Brain microvascular endothelial cell (primary cell): ENCODE measurements at regions not wholly inside any gene's neighbourhood (a gene's known extent, or its start where the extent isn't known, plus 50 kb on each side); places are given as distances from the start of the nearest gene placed in this dataset.
A peak's percentile ranks its signal among the peaks of the same experiment; 100 is the strongest.
"Not testable (repeated sequence)": the region's sequence is repeated elsewhere in the genome, so short reads cannot be mapped to it uniquely, and the experiment has no call there.

ENCODE experiments used
- DNase-seq: peaks from one replicate; pipeline ENCODE4 v3.0.0-alpha.2; 2020
- H3K27ac ChIP-seq: fragments of 250-450 bp; sonication (Bioruptor Pico); 2 replicates; pipeline ENCODE4 v1.5.1; 2020; ENCODE audit warnings: mild to moderate bottlenecking, moderate library complexity
- H3K27me3 ChIP-seq: fragments of 250-450 bp; sonication (Bioruptor Pico); replicated peaks from 2 replicates; pipeline ENCODE4 v1.5.1; 2020; ENCODE audit warnings: mild to moderate bottlenecking
- H3K36me3 ChIP-seq: fragments of 250-450 bp; sonication (Bioruptor Pico); replicated peaks from 2 replicates; pipeline ENCODE4 v1.5.1; 2020; ENCODE audit warnings: mild to moderate bottlenecking
- H3K4me3 ChIP-seq: 2 replicates; pipeline ENCODE4 v1.5.1; 2011; ENCODE audit warnings: low read depth, mild to moderate bottlenecking, control low read depth, low read length, moderate library complexity
- in situ Hi-C: cut with HindIII; loops from 2 replicates; pipeline ENCODE4 v1.10.0; 2017; ENCODE audit warnings: low sequenced_read_pairs, low pct_ligation_motif_present
- TF ChIP-seq, protein P1 (sequence below): IDR thresholded peaks from 2 replicates; pipeline ENCODE4 v1.5.1; 2011; ENCODE audit warnings: low read depth, mild to moderate bottlenecking, moderate library complexity, low read length, control low read depth, inconsistent platforms; ENCODE audit errors: missing control alignments

DNA sequence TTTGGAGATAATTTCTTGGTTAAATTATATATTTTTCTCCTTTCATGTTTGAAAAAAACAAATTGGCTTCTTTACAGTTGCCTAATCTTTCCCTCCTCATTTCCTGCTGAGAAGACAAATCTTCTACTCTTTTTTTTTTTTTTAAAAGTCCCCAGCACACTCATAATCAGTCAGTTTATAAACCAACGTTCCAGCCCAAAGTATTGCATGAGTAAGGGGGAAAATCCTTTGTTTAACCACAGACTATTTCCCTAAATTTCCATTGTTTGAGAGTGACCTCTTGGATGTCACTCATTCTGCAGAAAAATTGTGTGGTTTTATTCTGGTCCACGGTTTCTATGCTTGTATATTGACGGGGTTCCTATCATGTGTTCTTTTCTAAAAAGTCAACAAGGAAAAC is 55.1 kb upstream of the TLR4 start:
- TF ChIP-seq, protein P1, sequence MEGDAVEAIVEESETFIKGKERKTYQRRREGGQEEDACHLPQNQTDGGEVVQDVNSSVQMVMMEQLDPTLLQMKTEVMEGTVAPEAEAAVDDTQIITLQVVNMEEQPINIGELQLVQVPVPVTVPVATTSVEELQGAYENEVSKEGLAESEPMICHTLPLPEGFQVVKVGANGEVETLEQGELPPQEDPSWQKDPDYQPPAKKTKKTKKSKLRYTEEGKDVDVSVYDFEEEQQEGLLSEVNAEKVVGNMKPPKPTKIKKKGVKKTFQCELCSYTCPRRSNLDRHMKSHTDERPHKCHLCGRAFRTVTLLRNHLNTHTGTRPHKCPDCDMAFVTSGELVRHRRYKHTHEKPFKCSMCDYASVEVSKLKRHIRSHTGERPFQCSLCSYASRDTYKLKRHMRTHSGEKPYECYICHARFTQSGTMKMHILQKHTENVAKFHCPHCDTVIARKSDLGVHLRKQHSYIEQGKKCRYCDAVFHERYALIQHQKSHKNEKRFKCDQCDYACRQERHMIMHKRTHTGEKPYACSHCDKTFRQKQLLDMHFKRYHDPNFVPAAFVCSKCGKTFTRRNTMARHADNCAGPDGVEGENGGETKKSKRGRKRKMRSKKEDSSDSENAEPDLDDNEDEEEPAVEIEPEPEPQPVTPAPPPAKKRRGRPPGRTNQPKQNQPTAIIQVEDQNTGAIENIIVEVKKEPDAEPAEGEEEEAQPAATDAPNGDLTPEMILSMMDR = no peak

DNA sequence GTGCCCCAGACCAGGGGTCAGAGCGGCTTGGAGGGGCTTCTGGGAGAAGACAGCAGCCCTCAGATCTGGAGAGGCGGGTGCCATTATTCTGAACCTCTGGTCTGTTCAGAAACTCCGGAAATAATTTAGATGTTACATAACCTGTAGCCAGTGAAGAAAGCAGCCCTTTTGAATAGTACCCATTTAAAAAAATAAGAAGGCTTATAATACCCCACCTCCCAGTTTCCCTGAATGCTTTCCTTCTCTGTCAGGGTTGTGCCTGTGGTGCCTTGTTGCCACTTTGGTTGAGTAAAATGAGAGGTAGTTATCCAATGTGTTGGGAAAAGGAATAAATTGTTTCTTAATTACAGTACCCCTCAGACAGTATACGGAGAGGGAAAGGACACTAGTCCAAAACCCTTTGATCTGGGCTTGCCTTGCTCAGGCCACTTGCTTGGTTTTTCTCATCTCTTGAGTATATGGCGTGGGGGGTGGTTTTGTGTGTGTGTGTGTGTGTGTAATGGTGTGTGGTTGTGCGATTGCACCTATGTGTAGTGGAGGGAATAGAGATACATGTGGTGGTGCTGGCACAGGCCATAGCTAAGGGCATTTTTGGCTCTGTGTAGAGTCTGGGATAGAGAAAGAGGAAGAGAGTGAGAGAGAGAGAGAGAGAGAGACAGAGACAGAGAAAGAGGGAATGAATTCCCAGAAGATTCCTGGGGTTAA is 59.1 kb upstream of the TLR4 start:
- TF ChIP-seq, protein P1 = no peak
- H3K27ac ChIP-seq = no peak overlapping the region
- no peak overlapping the region for H3K4me3 ChIP-seq
- in situ Hi-C loops = no loop called here
- DNase-seq = no peak
- H3K27me3 ChIP-seq = no peaks in the 10 kb centered on the region
- no peaks in the 10 kb centered on the region for H3K36me3 ChIP-seq

More for the DNA sequence above, 55.1 kb upstream of the TLR4 start:
- no peaks in the 10 kb centered on the region for H3K27me3 ChIP-seq
- in situ Hi-C loops = no loop called here
- H3K36me3 ChIP-seq = no peaks in the 10 kb centered on the region
- H3K4me3 ChIP-seq = no peak overlapping the region
- no peak overlapping the region for H3K27ac ChIP-seq
- no peak for DNase-seq

DNA sequence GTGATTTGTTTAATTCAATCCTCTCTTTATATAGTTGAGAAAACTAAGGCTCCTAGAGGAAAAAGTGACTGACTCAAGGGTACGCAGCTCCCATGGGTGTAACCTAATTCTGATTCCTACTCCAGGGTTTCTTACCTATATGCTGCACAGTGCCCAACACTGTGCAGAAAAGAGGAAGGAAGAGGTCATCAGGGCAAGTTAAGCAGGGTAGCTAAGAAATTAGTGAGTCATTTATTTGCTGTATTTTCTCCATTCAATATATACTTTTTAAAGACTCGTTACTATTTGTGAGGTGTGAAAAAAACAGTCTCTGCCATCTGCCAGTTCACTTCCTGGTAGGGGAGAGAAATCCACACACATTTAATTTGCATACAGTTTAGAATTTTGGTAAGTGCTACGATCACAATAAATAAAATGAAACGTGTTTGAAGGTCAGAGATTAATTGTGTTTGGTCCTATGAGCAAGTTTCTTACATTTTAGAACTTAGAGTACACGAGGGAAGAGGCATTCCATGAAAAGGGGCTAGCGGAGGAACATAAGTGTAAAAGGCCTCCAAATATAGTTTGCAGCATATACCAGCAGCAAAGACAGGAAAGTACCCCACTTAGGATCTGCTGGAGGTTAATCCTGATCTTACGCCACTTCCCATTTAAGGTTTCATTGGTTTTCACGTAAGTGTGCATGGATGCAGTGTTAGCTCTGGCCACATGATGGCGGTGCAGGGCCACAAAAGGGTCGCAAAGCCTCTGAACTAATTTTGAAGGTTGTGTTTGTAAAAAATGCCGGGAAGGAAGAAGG is 59.9 kb upstream of the TLR4 start:
- in situ Hi-C loops = no loop called here
- no peaks in the 10 kb centered on the region for H3K27me3 ChIP-seq
- no peaks in the 10 kb centered on the region for H3K36me3 ChIP-seq
- peak; percentile 57 for DNase-seq
- H3K27ac ChIP-seq = no peak overlapping the region
- TF ChIP-seq, protein P1 = peak; percentile 97
- no peak overlapping the region for H3K4me3 ChIP-seq

DNA sequence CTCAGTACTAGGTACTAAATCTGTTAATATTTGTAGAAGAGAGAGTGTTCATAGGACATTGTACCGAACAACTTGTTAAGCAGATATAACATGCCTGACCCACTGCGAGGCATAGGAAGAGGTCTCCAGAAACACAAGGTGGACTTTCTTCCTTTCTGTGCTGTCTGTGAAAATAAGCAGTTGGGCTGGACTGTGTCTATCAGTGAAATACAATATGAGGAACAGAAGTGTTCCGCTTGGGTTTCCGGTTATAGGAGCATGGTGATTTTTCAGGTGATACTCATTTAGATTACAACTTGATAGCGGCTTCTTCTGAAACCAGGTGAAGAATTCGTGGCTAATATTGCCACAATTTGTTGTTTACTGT is 60.9 kb upstream of the TLR4 start:
- Histone ChIP-seq H3K4me3 (no peak overlapping the region), H3K36me3 (no peaks in the 10 kb centered on the region), H3K27ac (no peak overlapping the region), H3K27me3 (no peaks in the 10 kb centered on the region)
- in situ Hi-C loops = no loop called here
- no peak for DNase-seq
- TF ChIP-seq, protein P1 = no peak

DNA sequence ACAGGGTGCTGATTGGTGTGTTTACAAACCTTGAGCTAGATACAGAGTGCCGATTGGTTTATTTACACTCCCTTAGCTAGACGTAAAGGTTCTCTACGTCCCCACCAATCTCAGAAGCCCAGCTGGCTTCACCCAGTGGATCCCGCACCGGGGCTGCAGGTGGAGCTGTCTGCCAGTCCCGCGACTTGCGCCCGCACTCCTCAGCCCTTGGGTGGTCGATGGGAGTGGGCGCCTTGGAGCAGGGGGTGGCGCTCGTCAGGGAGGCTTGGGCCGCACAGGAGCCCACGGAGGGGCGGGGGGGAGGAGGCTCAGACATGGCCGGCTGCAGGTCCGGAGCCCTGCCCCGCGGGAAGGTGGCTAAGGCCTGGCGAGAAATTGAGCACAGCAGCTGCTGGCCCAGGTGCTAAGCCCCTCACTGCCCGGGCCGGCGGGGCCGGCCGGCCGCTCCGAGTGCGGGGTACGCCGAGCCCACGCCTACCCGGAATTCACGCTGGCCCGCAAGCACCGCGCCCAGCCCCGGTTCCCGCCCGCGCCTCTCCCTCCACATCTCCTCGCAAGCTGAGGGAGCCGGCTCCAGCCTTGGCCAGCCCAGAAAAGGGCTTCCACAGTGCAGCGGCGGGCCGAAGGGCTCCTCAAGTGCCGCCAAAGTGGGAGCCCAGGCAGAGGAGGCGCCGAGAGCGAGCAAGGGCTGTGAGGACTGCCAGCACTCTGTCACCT is 61.5 kb upstream of the TLR4 start:
- H3K4me3 ChIP-seq = peak overlapping the region; percentile 15

DNA sequence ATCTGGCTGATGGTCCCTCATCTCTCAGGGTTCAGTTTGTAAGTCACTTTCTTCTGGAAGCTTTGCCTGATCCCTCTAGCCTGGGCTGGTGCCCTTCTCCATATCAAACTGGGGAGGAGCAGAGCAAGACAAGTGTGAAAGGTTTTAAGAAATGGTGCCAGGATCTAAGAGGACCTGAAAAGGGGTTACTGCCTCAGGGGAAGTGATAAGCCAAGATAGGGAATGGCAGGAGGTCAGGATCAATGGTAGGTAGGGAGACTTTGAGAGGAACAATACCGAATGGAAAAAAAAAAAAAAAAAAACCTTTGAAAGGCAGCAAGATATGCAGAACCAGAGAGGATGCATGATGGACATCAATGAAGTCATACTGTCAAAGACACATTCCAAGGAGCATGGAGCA is 67.5 kb upstream of the TLR4 start:
- in situ Hi-C loops = no loop called here
- H3K27ac ChIP-seq = no peak overlapping the region
- TF ChIP-seq, protein P1 = no peak
- DNase-seq = no peak
- H3K4me3 ChIP-seq = no peak overlapping the region
- no peaks in the 10 kb centered on the region for H3K36me3 ChIP-seq
- no peaks in the 10 kb centered on the region for H3K27me3 ChIP-seq

More for the DNA sequence above, 61.5 kb upstream of the TLR4 start:
- DNase-seq, in situ Hi-C loops, H3K27me3 ChIP-seq, H3K27ac ChIP-seq, H3K36me3 ChIP-seq: not testable (repeated sequence)
